HCT116 (cell line): ENCODE measurements at regions not wholly inside any gene's neighbourhood (a gene's known extent, or its start where the extent isn't known, plus 50 kb on each side); places are given as distances from the start of the nearest gene placed in this dataset.

Experiments used
- ATAC-seq: fragments of 200-7000 bp; cut with Tn5 transposase; 2 replicates; pipeline ENCODE4 v1.9.1; 2020; ENCODE audit warnings: mild to moderate bottlenecking, moderate library complexity
- BruUV-seq: library from RNA; stranded (reverse); fragments of 400-500 nt; replicated peaks from 2 replicates; lab custom pipeline; 2021; lab: Mats Ljungman, UMichigan
- CTCF ChIA-PET: fragments of 300-600 bp; sonication (Branson Sonifier 250); formaldehyde crosslinking; loops from one replicate; lab custom pipeline; 2021; ENCODE audit warnings: antibody characterized with exemption; lab: Charles Lee
- POLR2A ChIA-PET: fragments of 300-600, 350-600 bp; sonication (Branson Sonifier 250); formaldehyde crosslinking; loops from one replicate; lab custom pipeline; 2021; ENCODE audit warnings: antibody characterized with exemption; lab: Charles Lee
- RAD21 ChIA-PET, 2 experiments: fragments of 300-600 bp; sonication (Branson Sonifier 250); formaldehyde crosslinking; loops; one replicate each; lab custom pipeline; 2023; ENCODE audit warnings: low total read pairs in 2 of 2; ENCODE audit not compliant: uncharacterized antibody in 2 of 2, unreplicated experiment in 2 of 2, low non-redundant PET in 1 of 2; lab: Charles Lee
- DNase-seq: peaks from one replicate; pipeline ENCODE4 v3.0.0-alpha.2; 2010; ENCODE audit warnings: low read depth, low spot score
- H2AFZ ChIP-seq: fragments of 200-600 bp; shearing (Covaris generic), sonication (generic); 2 replicates; pipeline ENCODE4 v1.6.1; 2017; ENCODE audit warnings: low read depth, mixed run types, mixed read lengths, antibody characterized with exemption, low read length; ENCODE audit not compliant: poor library complexity, severe bottlenecking
- H3K27ac ChIP-seq: 2 replicates; pipeline ENCODE4 v1.5.1; 2012; ENCODE audit warnings: low read depth, low read length
- H3K27me3 ChIP-seq: fragments of 200-600 bp; sonication (generic); 2 replicates; pipeline ENCODE4 v1.6.1; 2016; ENCODE audit warnings: mixed run types, low read length, mixed read lengths; ENCODE audit not compliant: insufficient read depth
- H3K36me3 ChIP-seq, 2 experiments: fragments of 200-500 bp in 1 of 2; fragments of 200-600 bp in 1 of 2; sonication (Bioruptor generic) in 1 of 2; sonication (generic) in 1 of 2; 2 replicates each; pipeline versions ENCODE4 v1.5.1 to v1.6.1; 2014 to 2016; ENCODE audit warnings: low read length in 2 of 2, inconsistent platforms in 1 of 2, mixed read lengths in 1 of 2, mixed run types in 1 of 2; ENCODE audit not compliant: insufficient read depth in 2 of 2, control insufficient read depth in 1 of 2
- H3K4me1 ChIP-seq, 2 experiments: fragments of 200-600 bp in 1 of 2; sonication (generic) in 1 of 2; 2 replicates each; pipeline versions ENCODE4 v1.5.1 to v1.6.1; 2012 to 2017; ENCODE audit warnings: low read length in 2 of 2, inconsistent platforms in 1 of 2, mild to moderate bottlenecking in 1 of 2, mixed read lengths in 1 of 2, mixed run types in 1 of 2, moderate library complexity in 1 of 2; ENCODE audit not compliant: insufficient read depth in 2 of 2, control insufficient read depth in 1 of 2
- H3K4me2 ChIP-seq: fragments of 200-600 bp; sonication (generic); 2 replicates; pipeline ENCODE4 v1.6.1; 2017; ENCODE audit warnings: mixed run types, low read length, mixed read lengths
- H3K4me3 ChIP-seq, 2 experiments: fragments of 200-600 bp in 1 of 2; sonication (generic) in 1 of 2; replicated peaks in 1 of 2; 2 replicates each; pipeline ENCODE4 v1.5.1; 2011 to 2016; ENCODE audit warnings: low read length in 2 of 2, control low read depth in 1 of 2, low read depth in 1 of 2, mild to moderate bottlenecking in 1 of 2, mixed read lengths in 1 of 2, mixed run types in 1 of 2
- H3K79me2 ChIP-seq: fragments of 200-600 bp; sonication (generic); 2 replicates; pipeline ENCODE4 v1.6.1; 2017; ENCODE audit warnings: mild to moderate bottlenecking, mixed run types, low read length, moderate library complexity, mixed read lengths; ENCODE audit not compliant: insufficient read depth
- H3K9ac ChIP-seq: fragments of 200-600 bp; sonication (generic); 2 replicates; pipeline ENCODE4 v1.6.1; 2016; ENCODE audit warnings: low read length, mixed read lengths
- H3K9me2 ChIP-seq: fragments of 200-600 bp; sonication (generic), shearing (Covaris generic); 2 replicates; pipeline ENCODE4 v1.6.1; 2017; ENCODE audit warnings: mixed run types, mild to moderate bottlenecking, moderate library complexity; ENCODE audit not compliant: insufficient read depth
- H3K9me3 ChIP-seq, 2 experiments: fragments of 200-500 bp in 1 of 2; fragments of 200-600 bp in 1 of 2; sonication (Bioruptor generic) in 1 of 2; sonication (generic) in 1 of 2; 2 replicates each; pipeline ENCODE4 v1.6.1; 2014 to 2017; ENCODE audit warnings: low read length in 2 of 2, mixed read lengths in 2 of 2, inconsistent platforms in 1 of 2, low read depth in 1 of 2, mild to moderate bottlenecking in 1 of 2, mixed run types in 1 of 2, moderate library complexity in 1 of 2; ENCODE audit not compliant: control insufficient read depth in 1 of 2, insufficient read depth in 1 of 2
- H4K20me1 ChIP-seq: fragments of 200-600 bp; sonication (generic), shearing (Covaris generic); 2 replicates; pipeline ENCODE4 v1.6.1; 2017; ENCODE audit warnings: mixed run types, mild to moderate bottlenecking, moderate library complexity; ENCODE audit not compliant: insufficient read depth
- ELF1 ChIP-seq: IDR thresholded peaks from 2 replicates; pipeline ENCODE4 v1.6.1; 2012; ENCODE audit warnings: low read depth, borderline replicate concordance
- EZH2phosphoT487 ChIP-seq: fragments of 200-600 bp; IDR thresholded peaks from 2 replicates; pipeline ENCODE4 v1.6.1; 2018; ENCODE audit warnings: antibody characterized with exemption, borderline replicate concordance
- FOSL1 ChIP-seq: IDR thresholded peaks from 2 replicates; pipeline ENCODE4 v1.6.1; 2012; ENCODE audit warnings: low read depth
- JUND ChIP-seq: IDR thresholded peaks from 2 replicates; pipeline ENCODE4 v1.6.1; 2012
- POLR2AphosphoS5 ChIP-seq: IDR thresholded peaks from 2 replicates; pipeline ENCODE4 v1.6.1; 2011; ENCODE audit warnings: mild to moderate bottlenecking, low read depth, low read length, moderate library complexity
- SP1 ChIP-seq: IDR thresholded peaks from 2 replicates; pipeline ENCODE4 v1.6.1; 2012; ENCODE audit warnings: low read depth
- SRF ChIP-seq: IDR thresholded peaks from 2 replicates; pipeline ENCODE4 v1.6.1; 2012; ENCODE audit warnings: low read depth
- YY1 ChIP-seq: IDR thresholded peaks from 2 replicates; pipeline ENCODE4 v1.6.1; 2011; ENCODE audit warnings: low read length, low read depth, moderate library complexity, mild to moderate bottlenecking; ENCODE audit not compliant: insufficient replicate concordance; ENCODE audit errors: extremely low read depth
- intact Hi-C: fragments of 100-400 bp; cut with micrococcal nuclease; formaldehyde crosslinking; loops from 2 replicates; pipeline ENCODE4 v1.10.0; 2022
- TF ChIP-seq, protein P1 (sequence below): IDR thresholded peaks from 2 replicates; pipeline ENCODE4 v1.6.1; 2012
- TF ChIP-seq, protein P2 (sequence below): IDR thresholded peaks from 2 replicates; pipeline ENCODE4 v1.6.1; 2012; ENCODE audit warnings: low read depth

DNA sequence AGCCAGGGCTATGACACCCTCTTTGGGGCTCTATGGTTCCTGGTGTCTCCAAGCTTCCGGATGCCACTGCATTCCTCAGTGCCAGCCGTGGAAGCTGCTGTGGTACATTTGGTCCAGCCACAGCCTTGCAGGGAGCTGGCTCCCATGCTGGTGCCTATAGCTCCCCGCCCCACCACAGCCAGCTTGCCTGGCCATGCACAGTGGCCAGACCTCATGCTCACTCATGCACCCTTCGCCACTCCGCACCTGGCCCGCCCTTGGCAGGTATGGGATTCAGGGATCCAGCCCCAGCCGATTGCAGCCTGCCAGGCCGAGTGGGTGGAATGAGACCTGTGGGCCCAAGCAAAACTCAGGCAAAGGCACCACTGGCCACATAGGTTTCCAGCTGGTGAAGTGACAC is 354.8 kb downstream of the GRIA2 start:
- no peaks in the 10 kb centered on the region for H3K27me3 ChIP-seq
- no peak overlapping the region for H3K4me3 ChIP-seq
- H3K4me1 ChIP-seq = no peaks in the 10 kb centered on the region
- H3K9me3 ChIP-seq = no peaks in the 10 kb centered on the region
- H3K4me2 ChIP-seq = no peak overlapping the region
- no peak for DNase-seq
- CTCF ChIA-PET = no interaction called here
- no peak overlapping the region for H3K9ac ChIP-seq
- H3K27ac ChIP-seq = no peak overlapping the region
- no TSS peak for BruUV-seq
- no peak for ATAC-seq
- no peaks in the 10 kb centered on the region for H3K36me3 ChIP-seq
- intact Hi-C loops = no loop called here
- H2AFZ ChIP-seq = no peak overlapping the region
- no peaks in the 10 kb centered on the region for H3K9me2 ChIP-seq
- RAD21 ChIA-PET = no interaction called here
- TF ChIP-seq YY1 = no peak
- TF ChIP-seq SP1 = no peak
- TF ChIP-seq JUND = no peak
- TF ChIP-seq, all 23 proteins: peak for 0
- H3K79me2 ChIP-seq = no peaks in the 10 kb centered on the region
- H4K20me1 ChIP-seq = no peaks in the 10 kb centered on the region
- POLR2A ChIA-PET = no interaction called here

DNA sequence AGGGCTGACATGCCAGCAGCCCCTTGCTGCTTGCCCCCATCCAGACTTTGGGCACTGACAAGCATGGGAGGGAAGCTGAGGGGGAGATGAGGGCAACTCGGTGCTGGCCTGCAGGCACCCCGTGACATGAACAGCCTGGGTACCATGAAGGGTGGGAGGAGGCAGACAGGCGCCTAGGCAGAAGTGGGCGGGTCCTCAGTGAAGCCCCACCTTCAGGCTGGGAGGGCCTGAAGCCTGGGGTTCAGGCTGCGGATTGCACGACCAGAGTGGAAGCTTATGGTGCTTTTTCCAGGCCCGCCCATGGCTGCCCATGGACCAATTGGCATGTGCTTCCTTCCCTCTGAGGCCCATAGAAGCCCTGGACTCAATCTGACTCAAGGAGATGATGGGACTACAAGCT is 354.1 kb downstream of the GRIA2 start:
- intact Hi-C loops = no loop called here
- H3K9me3 ChIP-seq = no peaks in the 10 kb centered on the region
- ChIA-PET CTCF (no interaction called here), RAD21 (no interaction called here), POLR2A (no interaction called here)
- H3K4me3 ChIP-seq = no peak overlapping the region
- no peaks in the 10 kb centered on the region for H3K9me2 ChIP-seq
- DNase-seq = no peak
- no peak overlapping the region for H3K4me2 ChIP-seq
- H3K4me1 ChIP-seq = no peaks in the 10 kb centered on the region
- H3K9ac ChIP-seq = no peak overlapping the region
- H2AFZ ChIP-seq = no peak overlapping the region
- ATAC-seq = no peak
- no peaks in the 10 kb centered on the region for H3K79me2 ChIP-seq
- no peaks in the 10 kb centered on the region for H4K20me1 ChIP-seq
- TF ChIP-seq EZH2phosphoT487 = no peak
- no TSS peak for BruUV-seq
- H3K27ac ChIP-seq = no peak overlapping the region
- H3K36me3 ChIP-seq = no peaks in the 10 kb centered on the region
- H3K27me3 ChIP-seq = no peaks in the 10 kb centered on the region

DNA sequence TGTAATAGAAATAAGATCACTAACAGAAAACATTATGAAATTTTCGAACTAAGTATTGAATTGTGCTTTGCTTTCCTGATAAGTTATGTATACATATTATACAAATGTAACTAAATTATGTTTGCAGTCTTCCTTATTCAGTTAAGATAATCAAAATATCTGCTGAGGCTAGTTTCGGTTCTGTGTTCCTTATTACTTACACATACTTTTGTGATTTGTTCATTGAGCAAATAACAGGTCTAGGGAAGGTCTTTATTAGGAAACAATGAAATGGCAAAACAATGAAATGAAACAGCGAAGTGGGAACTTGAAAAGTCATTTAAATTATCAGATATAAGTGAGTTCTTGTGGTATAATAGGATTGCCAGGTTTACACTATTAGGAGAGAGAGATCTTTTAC is 352.4 kb downstream of the GRIA2 start:
- POLR2A ChIA-PET = no interaction called here
- no peak for DNase-seq
- H3K27me3 ChIP-seq = no peaks in the 10 kb centered on the region

More for the DNA sequence above, 352.4 kb downstream of the GRIA2 start:
- Histone ChIP-seq H4K20me1 (no peaks in the 10 kb centered on the region), H3K9ac (no peak overlapping the region), H3K4me1 (no peaks in the 10 kb centered on the region), H3K4me2 (no peak overlapping the region), H3K36me3 (no peaks in the 10 kb centered on the region), H3K9me3 (no peaks in the 10 kb centered on the region), H3K9me2 (no peaks in the 10 kb centered on the region), H2AFZ (no peak overlapping the region), H3K4me3 (no peak overlapping the region), H3K27ac (no peak overlapping the region), H3K79me2 (no peaks in the 10 kb centered on the region)
- no peak for ATAC-seq
- ChIA-PET CTCF (no interaction called here), RAD21 (no interaction called here)
- intact Hi-C loops = no loop called here
- no peak for TF ChIP-seq POLR2AphosphoS5
- TF ChIP-seq, protein P1, sequence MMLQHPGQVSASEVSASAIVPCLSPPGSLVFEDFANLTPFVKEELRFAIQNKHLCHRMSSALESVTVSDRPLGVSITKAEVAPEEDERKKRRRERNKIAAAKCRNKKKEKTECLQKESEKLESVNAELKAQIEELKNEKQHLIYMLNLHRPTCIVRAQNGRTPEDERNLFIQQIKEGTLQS = no peak
- no peak for TF ChIP-seq ELF1
- TF ChIP-seq FOSL1 = no peak
- TF ChIP-seq, protein P2, sequence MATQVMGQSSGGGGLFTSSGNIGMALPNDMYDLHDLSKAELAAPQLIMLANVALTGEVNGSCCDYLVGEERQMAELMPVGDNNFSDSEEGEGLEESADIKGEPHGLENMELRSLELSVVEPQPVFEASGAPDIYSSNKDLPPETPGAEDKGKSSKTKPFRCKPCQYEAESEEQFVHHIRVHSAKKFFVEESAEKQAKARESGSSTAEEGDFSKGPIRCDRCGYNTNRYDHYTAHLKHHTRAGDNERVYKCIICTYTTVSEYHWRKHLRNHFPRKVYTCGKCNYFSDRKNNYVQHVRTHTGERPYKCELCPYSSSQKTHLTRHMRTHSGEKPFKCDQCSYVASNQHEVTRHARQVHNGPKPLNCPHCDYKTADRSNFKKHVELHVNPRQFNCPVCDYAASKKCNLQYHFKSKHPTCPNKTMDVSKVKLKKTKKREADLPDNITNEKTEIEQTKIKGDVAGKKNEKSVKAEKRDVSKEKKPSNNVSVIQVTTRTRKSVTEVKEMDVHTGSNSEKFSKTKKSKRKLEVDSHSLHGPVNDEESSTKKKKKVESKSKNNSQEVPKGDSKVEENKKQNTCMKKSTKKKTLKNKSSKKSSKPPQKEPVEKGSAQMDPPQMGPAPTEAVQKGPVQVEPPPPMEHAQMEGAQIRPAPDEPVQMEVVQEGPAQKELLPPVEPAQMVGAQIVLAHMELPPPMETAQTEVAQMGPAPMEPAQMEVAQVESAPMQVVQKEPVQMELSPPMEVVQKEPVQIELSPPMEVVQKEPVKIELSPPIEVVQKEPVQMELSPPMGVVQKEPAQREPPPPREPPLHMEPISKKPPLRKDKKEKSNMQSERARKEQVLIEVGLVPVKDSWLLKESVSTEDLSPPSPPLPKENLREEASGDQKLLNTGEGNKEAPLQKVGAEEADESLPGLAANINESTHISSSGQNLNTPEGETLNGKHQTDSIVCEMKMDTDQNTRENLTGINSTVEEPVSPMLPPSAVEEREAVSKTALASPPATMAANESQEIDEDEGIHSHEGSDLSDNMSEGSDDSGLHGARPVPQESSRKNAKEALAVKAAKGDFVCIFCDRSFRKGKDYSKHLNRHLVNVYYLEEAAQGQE = no peak
- no peak for TF ChIP-seq SRF
- BruUV-seq = no TSS peak
